ENCODE measurements at regions not wholly inside any gene's neighbourhood (a gene's known extent, or its start where the extent isn't known, plus 50 kb on each side); places are given as distances from the start of the nearest gene placed in this dataset.

GRCh38 chr2:217160103-217160743 is 300.4 kb upstream of the TNP1 start:
- DNase-seq: no peak
- TF ChIP-seq CTCF (IDR thresholded peaks at IDR 0.05; ENCODE audit: low read depth, low read length): no peak
- H3K36me3 ChIP-seq: no peaks in the 10 kb centered on the region
- no peak overlapping the region for H3K27ac ChIP-seq
- H3K27me3 ChIP-seq (ENCODE audit: insufficient read depth, low read depth, severe bottlenecking): no peaks in the 10 kb centered on the region
- H3K9me3 ChIP-seq (ENCODE audit: severe bottlenecking): peaks cover 3% of the 10 kb centered on the region
- H3K4me3 ChIP-seq (ENCODE audit: low read depth, low read length): no peak overlapping the region

- DNase-seq: no peak
- H3K27ac ChIP-seq: no peak overlapping the region
- peaks cover 3% of the 10 kb centered on the region for H3K9me3 ChIP-seq (ENCODE audit: severe bottlenecking)
- TF ChIP-seq CTCF (IDR thresholded peaks at IDR 0.05; ENCODE audit: low read depth, low read length): no peak
- no peak overlapping the region for H3K4me3 ChIP-seq (ENCODE audit: low read depth, low read length)
- no peaks in the 10 kb centered on the region for H3K36me3 ChIP-seq
- H3K27me3 ChIP-seq (ENCODE audit: insufficient read depth, low read depth, severe bottlenecking): no peaks in the 10 kb centered on the region
Observed at GRCh38 chr2:217158928-217159327, 299.1 kb upstream of the TNP1 start.

GRCh38 chr2:217157581-217157980 is 297.7 kb upstream of the TNP1 start:
- H3K9me3 ChIP-seq (ENCODE audit: severe bottlenecking): peaks cover 3% of the 10 kb centered on the region
- H3K27ac ChIP-seq: no peak overlapping the region
- DNase-seq: no peak
- H3K36me3 ChIP-seq: no peaks in the 10 kb centered on the region
- H3K27me3 ChIP-seq (ENCODE audit: insufficient read depth, low read depth, severe bottlenecking): no peaks in the 10 kb centered on the region
- H3K4me3 ChIP-seq (ENCODE audit: low read depth, low read length): no peak overlapping the region
- TF ChIP-seq CTCF (IDR thresholded peaks at IDR 0.05; ENCODE audit: low read depth, low read length): no peak

GRCh38 chr2:217156801-217157200 is 296.9 kb upstream of the TNP1 start:
- H3K27me3 ChIP-seq (ENCODE audit: insufficient read depth, low read depth, severe bottlenecking): no peaks in the 10 kb centered on the region
- no peak overlapping the region for H3K4me3 ChIP-seq (ENCODE audit: low read depth, low read length)
- no peaks in the 10 kb centered on the region for H3K36me3 ChIP-seq
- no peak for TF ChIP-seq CTCF (IDR thresholded peaks at IDR 0.05; ENCODE audit: low read depth, low read length)
- no peak overlapping the region for H3K27ac ChIP-seq
- DNase-seq: no peak
- H3K9me3 ChIP-seq (ENCODE audit: severe bottlenecking): peaks cover 3% of the 10 kb centered on the region

- no peak for TF ChIP-seq CTCF (IDR thresholded peaks at IDR 0.05; ENCODE audit: low read depth, low read length)
- H3K4me3 ChIP-seq (ENCODE audit: low read depth, low read length): no peak overlapping the region
- no peaks in the 10 kb centered on the region for H3K27me3 ChIP-seq (ENCODE audit: insufficient read depth, low read depth, severe bottlenecking)
- DNase-seq: no peak
- no peak overlapping the region for H3K27ac ChIP-seq
- peaks cover 3% of the 10 kb centered on the region for H3K9me3 ChIP-seq (ENCODE audit: severe bottlenecking)
- H3K36me3 ChIP-seq: no peaks in the 10 kb centered on the region
Observed at GRCh38 chr2:217154923-217155322, 295.1 kb upstream of the TNP1 start.

GRCh38 chr2:217153510-217153909 is 293.6 kb upstream of the TNP1 start:
- no peak for DNase-seq
- H3K9me3 ChIP-seq (ENCODE audit: severe bottlenecking): peaks cover 2% of the 10 kb centered on the region
- no peaks in the 10 kb centered on the region for H3K27me3 ChIP-seq (ENCODE audit: insufficient read depth, low read depth, severe bottlenecking)
- no peaks in the 10 kb centered on the region for H3K36me3 ChIP-seq
- no peak for TF ChIP-seq CTCF (IDR thresholded peaks at IDR 0.05; ENCODE audit: low read depth, low read length)
- H3K4me3 ChIP-seq (ENCODE audit: low read depth, low read length): no peak overlapping the region
- H3K27ac ChIP-seq: no peak overlapping the region

Measured in WERI-Rb-1 (cell line).